Mesothelial cell of epicardium (in vitro differentiated cells): ENCODE measurements at regions not wholly inside any gene's neighbourhood (a gene's known extent, or its start where the extent isn't known, plus 50 kb on each side); places are given as distances from the start of the nearest gene placed in this dataset.

Source experiments
- DNase-seq, 2 experiments: peaks; one replicate each; pipeline ENCODE4 v3.0.0; 2021; ENCODE audit warnings: low spot score in 2 of 2; ENCODE audit not compliant: unreplicated experiment in 2 of 2
- H3K27ac Mint-ChIP-seq: 2 replicates; pipeline ENCODE4 v1.8.0; 2021; ENCODE audit warnings: mixed read lengths
- H3K27me3 Mint-ChIP-seq: 2 replicates; pipeline ENCODE4 v1.8.0; 2021; ENCODE audit warnings: low read depth, mixed read lengths
- H3K36me3 Mint-ChIP-seq: 2 replicates; pipeline ENCODE4 v1.8.0; 2021; ENCODE audit warnings: mixed read lengths
- H3K4me1 Mint-ChIP-seq: 2 replicates; pipeline ENCODE4 v1.8.0; 2021; ENCODE audit warnings: mixed read lengths
- H3K4me3 Mint-ChIP-seq: 2 replicates; pipeline ENCODE4 v1.8.0; 2021; ENCODE audit warnings: mild to moderate bottlenecking, moderate library complexity, mixed read lengths
- H3K9me3 Mint-ChIP-seq: 2 replicates; pipeline ENCODE4 v1.8.0; 2021; ENCODE audit warnings: mixed read lengths
- CTCF ChIP-seq: fragments of 200-600 bp; sonication (generic); IDR thresholded peaks from one replicate; pipeline ENCODE4 v1.5.0; 2021; ENCODE audit warnings: antibody characterized with exemption; ENCODE audit not compliant: unreplicated experiment

GRCh38 chr9:31005086-31005665 is 1379.3 kb upstream of the ACO1 start:
- TF ChIP-seq CTCF: no peak
- Mint-ChIP-seq H3K4me3 (no peak overlapping the region), H3K4me1 (no peaks in the 10 kb centered on the region), H3K36me3 (no peaks in the 10 kb centered on the region), H3K9me3 (peaks cover 40% of the 10 kb centered on the region), H3K27me3 (no peaks in the 10 kb centered on the region), H3K27ac (no peak overlapping the region)
- no peak for DNase-seq

DNA sequence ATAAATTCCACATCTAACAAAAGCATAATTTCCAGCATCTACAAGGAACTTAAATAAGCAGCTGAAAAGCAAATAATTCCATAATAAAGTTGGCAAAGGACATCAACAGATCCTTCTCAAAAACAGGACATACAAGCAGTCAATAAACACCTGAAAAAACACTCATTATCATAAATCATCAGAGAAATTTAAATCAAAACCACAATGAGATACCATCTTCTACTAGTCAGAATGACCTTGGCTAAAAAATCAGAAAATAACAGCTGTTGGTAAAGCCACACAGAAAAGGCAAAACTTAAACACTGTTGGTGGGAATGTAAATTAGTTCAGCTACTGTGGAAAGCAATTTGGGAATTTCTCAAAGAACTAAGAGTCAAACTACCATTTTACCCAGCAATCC is 1371.1 kb upstream of the ACO1 start:
- H3K36me3 Mint-ChIP-seq: no peaks in the 10 kb centered on the region
- no peak for TF ChIP-seq CTCF
- DNase-seq: no peak
- peaks cover 2% of the 10 kb centered on the region for H3K27me3 Mint-ChIP-seq
- peaks cover 30% of the 10 kb centered on the region for H3K9me3 Mint-ChIP-seq
- H3K27ac Mint-ChIP-seq: no peak overlapping the region
- no peaks in the 10 kb centered on the region for H3K4me1 Mint-ChIP-seq
- no peak overlapping the region for H3K4me3 Mint-ChIP-seq

DNA sequence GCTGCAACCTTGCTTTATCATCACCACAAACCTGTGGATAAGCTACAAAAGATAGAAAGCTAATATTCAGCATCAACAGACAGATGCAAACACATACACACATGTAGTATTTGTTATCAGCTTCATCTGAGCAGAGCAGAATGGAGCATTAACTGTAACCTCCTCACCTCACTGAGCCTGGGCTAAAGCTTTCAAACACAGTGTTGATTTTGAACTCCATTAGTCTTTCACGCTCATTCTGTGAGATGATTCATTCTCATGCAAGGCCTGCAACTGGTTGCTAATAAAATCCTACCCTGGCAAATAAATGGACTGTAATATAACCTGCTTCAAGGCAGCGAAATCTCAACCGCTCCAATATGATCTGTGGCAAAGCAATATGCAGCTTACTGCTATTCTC is 1360.6 kb upstream of the ACO1 start:
- Mint-ChIP-seq H3K27ac (no peak overlapping the region), H3K4me3 (no peak overlapping the region), H3K36me3 (no peaks in the 10 kb centered on the region), H3K9me3 (no peaks in the 10 kb centered on the region), H3K4me1 (no peaks in the 10 kb centered on the region), H3K27me3 (peaks cover 3% of the 10 kb centered on the region)
- no peak for DNase-seq
- TF ChIP-seq CTCF: no peak

DNA sequence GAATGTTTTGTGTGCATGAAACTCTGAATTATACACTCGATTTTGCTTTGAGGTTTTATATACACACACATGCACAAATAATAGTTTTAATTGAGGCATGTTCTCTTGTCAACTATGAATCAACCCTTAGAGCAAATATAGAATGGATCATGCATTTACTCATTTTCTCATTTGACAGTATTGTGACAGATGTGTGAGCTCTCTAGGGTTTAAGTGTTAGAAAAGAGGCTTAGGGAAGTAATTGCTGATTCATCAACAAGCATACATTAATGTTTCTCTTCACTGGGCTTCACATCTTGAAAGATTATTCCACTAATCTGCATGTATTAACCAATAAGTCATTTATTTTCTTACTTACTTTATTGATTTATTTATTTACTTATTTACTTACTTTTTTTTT is 1356.8 kb upstream of the ACO1 start:
- Mint-ChIP-seq H3K4me1 (peaks cover 16% of the 10 kb centered on the region), H3K27me3 (no peaks in the 10 kb centered on the region), H3K27ac (no peak overlapping the region), H3K9me3 (no peaks in the 10 kb centered on the region), H3K4me3 (no peak overlapping the region), H3K36me3 (no peaks in the 10 kb centered on the region)
- DNase-seq: no peak
- no peak for TF ChIP-seq CTCF

- no peaks in the 10 kb centered on the region for H3K9me3 Mint-ChIP-seq
- H3K4me1 Mint-ChIP-seq: peaks cover 16% of the 10 kb centered on the region
- no peak overlapping the region for H3K27ac Mint-ChIP-seq
- no peak overlapping the region for H3K4me3 Mint-ChIP-seq
- TF ChIP-seq CTCF: no peak
- H3K27me3 Mint-ChIP-seq: no peaks in the 10 kb centered on the region
- H3K36me3 Mint-ChIP-seq: no peaks in the 10 kb centered on the region
- no peak for DNase-seq
Measured at GRCh38 chr9:31028137-31028536, 1356.3 kb upstream of the ACO1 start.

GRCh38 chr9:31030741-31031202 is 1353.7 kb upstream of the ACO1 start:
- Mint-ChIP-seq H3K4me3 (peak overlapping the region; percentile 3), H3K36me3 (no peaks in the 10 kb centered on the region), H3K9me3 (no peaks in the 10 kb centered on the region), H3K4me1 (peaks cover 26% of the 10 kb centered on the region), H3K27me3 (no peaks in the 10 kb centered on the region), H3K27ac (peak overlapping the region; percentile 77)
- no peak for DNase-seq
- TF ChIP-seq CTCF: no peak
